ENCODE measurements at regions not wholly inside any gene's neighbourhood (a gene's known extent, or its start where the extent isn't known, plus 50 kb on each side); places are given as distances from the start of the nearest gene placed in this dataset.

DNA sequence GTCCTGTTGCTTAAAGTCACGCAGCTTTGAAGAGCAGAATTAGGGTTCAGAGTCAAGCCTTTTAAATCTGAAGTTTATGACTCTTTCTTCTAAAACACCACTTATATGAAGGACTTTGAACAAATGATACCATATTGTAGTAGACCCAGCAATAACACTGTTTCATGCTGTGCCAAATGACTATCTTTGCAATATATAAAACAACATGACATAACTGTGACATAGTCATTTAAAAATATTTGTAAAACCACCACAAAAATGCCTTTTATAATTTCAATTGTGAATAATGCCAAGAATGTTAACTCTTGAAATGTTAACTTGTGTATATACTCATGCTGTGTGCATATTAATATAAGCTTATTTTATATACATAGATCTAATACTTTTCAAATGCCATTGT, 452.1 kb upstream of the NEGR1 start:
- no peak for DNase-seq

- DNase-seq: no peak
Measured at GRCh38 chr1:72724951-72725861, 442.9 kb upstream of the NEGR1 start.

DNA sequence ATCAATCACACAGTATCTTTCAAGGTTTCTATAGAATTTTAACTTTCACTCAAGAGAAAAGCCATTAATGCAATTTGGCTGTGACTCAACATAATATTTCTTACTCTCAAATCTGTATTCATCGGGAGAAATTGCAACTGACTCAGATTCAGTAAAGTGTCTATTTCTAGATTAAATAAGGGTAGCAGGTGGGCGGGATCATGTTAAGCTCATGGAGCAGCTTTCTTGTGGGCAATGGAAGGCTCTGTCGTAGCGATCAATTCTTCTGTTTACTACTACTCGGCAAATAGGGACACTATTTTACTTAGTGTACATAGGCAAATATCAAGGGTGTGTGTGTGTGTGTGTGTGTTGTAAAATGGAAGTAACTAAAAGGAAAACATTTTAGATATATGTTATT, 423.6 kb upstream of the NEGR1 start:
- DNase-seq: no peak

- DNase-seq: no peak
Measured at GRCh38 chr1:72704841-72705477, 422.6 kb upstream of the NEGR1 start.

- DNase-seq: no peak
Measured at GRCh38 chr1:72697410-72697809, 415.1 kb upstream of the NEGR1 start.

DNA sequence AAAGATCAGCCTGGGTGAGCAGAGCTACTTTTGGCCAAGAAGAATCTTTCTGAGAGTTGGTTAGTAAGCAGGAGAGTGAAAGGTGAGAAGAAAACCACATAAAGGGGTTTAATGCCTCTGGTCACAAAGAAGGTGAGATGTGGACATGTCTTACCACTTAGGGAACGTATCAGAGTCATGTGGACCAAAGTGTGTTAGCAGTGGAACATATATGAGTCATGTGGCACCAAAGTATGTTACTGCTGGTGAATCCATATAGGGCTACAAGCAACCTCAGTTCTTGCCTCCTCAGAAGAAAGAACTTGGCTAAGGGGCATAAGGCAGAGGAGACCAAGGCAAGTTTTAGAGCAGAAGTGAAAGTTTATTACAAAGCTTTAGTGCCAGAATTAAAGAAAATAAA, 411.6 kb upstream of the NEGR1 start:
- DNase-seq: no peak

GRCh38 chr1:72693376-72693775, 411.0 kb upstream of the NEGR1 start:
- DNase-seq: no peak

DNA sequence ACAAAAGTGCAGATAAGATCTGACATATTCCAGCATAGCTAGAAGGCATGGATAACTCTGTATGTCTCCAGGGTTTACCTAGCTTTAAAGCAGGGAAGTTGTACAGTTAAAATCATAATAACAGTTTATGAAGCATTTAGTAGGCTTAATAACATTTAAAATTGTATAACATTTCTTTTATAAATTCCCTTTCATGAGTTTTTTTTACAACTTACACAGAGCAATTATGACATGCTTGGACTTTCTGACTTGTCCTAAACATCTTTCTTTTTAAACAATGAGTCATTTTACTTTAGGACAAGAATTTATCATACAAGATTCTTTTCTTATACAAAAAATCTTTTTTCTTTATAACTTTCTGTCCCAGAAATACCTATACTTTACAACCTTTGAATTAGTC, 408.5 kb upstream of the NEGR1 start:
- no peak for DNase-seq

DNA sequence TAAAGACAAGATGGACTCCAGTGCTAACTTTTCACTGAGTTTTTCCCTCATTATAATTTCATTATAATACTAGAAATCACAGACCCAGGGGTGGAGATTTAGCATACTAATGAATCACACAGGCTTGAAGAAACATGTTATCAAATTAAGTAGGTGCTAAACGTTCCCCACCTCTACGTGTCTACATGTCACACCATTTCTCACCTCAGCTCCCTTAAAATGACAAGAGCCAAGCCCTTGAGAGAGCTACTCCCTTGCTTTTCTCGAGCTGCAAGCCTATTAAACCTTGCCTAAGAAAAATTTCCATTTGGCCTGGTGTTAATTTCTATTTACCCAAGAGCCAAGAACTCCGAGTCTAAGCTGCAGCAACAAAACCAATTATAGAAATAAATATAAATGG, 396.3 kb upstream of the NEGR1 start:
- no peak for DNase-seq

- no peak for DNase-seq
Measured at GRCh38 chr1:72670902-72671301, 388.6 kb upstream of the NEGR1 start.

DNA sequence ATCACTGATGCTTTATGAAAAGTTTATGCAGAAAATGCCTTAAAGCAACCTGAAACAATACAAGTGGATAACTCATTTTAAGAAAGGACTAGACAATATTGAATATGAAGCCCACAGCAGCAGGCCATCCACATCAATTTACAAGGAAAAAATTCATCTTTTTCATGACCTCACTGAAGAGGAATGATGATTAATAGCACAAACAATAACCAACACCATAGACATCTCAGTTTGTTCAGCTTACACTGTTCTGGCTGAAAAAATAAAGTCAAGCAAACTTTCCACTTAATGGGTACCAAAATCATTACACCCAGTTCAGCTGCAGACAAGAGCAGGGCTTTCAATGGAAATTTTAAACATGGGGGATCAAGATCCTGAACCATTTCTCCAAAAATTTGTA, 380.6 kb upstream of the NEGR1 start:
- DNase-seq: no peak

DNA sequence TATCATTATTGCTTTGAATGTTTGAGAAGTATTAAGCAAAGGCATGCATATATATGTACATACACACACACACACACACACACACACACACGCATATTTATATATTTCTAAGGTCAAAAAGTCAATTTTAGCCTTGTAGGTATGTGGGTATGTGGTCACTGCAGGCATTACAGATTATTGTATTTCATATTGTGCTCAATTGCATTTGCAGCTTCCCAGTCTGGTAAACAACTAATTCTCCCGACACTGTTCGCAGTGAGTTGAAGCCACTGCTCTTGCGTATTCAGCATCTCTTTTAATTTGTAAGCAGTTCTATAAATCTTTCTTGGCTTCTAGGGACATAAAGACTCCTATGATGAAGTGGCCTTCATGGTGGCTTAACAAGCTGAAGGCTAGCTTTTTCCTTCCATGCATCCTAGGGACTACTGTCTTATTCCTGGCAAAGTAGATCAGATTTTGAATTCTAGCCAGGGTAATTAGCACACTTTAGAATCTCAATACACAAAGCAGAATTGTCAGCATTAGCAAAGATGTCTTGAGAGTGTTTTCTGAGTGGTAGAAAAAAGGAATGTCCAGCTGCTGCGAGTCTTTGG, 368.6 kb upstream of the NEGR1 start:
- DNase-seq: no peak

- no peak for DNase-seq
Measured at GRCh38 chr1:72649991-72650390, 367.7 kb upstream of the NEGR1 start.

- DNase-seq: no peak
Measured at GRCh38 chr1:72649211-72649888, 367.0 kb upstream of the NEGR1 start.

- DNase-seq: no peak
Measured at GRCh38 chr1:72648465-72648864, 366.1 kb upstream of the NEGR1 start.

DNA sequence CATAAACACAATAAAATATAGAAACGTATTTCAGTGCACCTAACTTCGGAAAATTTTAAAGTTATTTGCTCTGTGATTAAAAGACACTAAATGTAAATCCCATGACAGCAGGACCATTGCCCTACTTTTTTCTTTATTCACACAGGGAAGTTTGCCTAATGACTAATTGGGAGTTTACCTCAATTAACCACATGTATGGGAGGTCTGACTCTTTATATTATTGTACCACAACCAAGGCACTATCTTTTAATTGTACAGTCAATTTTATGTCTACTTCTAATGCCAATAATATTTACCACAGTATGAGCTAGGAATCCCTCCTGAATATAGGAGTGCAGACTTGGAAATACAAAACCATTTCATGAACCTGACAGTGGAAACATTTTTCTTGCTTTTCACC, 360.8 kb upstream of the NEGR1 start:
- no peak for DNase-seq

DNA sequence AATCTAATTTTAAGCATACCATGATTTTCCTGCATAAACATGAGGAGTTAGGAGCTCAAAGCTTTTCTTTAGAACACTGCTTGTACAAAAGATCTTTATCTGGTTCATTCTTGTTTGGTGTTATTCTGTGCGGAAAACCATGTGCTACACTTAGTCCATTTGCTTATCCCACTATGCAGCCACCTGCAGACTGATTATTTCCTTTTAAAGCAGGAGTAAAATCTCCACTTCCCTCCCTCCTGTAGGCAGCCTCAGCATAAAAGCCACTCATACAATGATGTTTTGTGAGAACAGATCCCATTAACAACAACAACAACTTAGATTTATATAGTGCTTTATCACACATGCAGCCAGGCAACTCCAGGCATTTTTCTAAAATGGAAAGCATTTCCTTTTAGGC, 355.3 kb upstream of the NEGR1 start:
- DNase-seq: no peak

DNA sequence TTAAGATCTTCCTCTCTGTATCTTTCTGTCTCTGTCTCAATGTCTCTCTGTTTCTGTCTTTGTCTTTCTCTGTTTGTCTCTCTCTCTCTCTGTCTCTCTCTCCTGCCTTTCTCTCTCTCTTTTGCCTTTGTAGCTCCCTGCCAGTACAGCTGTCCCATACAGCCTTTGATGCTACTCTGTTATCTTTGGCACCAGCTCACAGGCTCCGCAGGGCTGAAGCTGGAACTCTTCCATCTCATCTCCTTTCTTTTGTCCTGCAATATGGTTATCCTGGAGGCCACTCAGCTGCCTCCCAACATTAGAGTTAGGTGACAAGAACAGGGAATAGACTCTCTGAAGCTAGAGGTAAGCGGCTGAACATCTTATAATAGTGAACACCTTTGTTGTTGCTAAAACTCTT, 354.3 kb upstream of the NEGR1 start:
- no peak for DNase-seq

DNA sequence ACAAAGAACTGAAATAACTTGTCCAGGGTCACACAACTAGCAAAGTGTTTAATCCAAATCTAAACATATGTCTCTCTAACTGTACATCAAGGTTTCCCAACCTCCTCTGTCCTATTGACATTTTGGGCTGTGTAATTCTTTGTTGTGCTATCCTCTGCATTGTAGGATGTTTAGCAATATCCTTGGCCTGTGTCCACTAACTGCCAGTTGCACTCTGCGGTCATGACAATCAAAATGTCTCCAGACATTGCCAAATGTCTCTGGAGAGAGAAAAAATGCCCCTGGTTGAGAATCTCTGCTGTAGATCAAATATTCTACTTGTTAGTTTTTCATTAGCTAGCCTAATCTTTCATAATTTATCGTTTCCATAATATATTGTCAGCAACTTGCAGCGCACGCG, 353.4 kb upstream of the NEGR1 start:
- no peak for DNase-seq

GRCh38 chr1:72634946-72635345, 352.6 kb upstream of the NEGR1 start:
- no peak for DNase-seq

DNA sequence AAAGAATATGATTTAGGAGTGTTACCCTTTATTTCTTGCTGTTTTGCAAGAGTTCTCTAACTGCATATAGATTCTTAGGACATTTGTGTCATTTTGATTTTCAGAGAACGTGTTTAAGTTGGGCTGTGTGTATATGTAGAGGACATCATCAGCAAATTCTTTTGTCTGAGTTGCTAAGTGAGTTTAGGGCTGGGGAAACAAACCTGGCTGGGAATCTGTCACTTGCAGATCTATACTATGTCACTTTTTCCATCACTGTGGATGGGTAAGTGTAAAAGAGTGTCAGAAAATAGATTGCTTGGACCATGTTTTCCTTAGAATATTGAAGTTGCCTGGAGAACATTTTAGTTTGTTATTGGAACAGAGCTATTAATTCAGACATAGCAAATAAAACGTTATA, 349.1 kb upstream of the NEGR1 start:
- no peak for DNase-seq

- DNase-seq: peak; percentile 2
Measured at GRCh38 chr1:72623299-72623708, 341.0 kb upstream of the NEGR1 start.

DNA sequence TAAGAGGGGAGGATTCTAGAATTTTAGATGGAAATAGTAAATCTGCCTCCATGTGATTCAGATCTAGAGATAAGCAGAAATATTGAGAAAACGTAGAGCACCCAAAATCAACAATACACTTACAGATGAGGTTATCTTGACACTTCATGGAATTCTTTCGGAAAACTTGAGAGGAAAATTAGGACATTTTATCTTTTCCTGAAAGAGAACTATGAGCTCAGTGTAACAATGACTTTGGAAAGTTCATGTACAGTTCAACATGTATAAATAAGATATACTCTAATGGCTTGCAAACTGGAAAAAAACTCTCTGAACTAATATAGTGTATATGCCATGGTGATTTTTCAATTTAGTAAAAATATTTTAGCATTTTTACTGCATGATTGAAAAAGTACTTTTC, 338.1 kb upstream of the NEGR1 start:
- no peak for DNase-seq

Measured in KG1 (cell line).